NCI-H1092 (cell line): ENCODE measurements at regions not wholly inside any gene's neighbourhood (a gene's known extent, or its start where the extent isn't known, plus 50 kb on each side); places are given as distances from the start of the nearest gene placed in this dataset.

Source experiments
- DNase-seq: peaks from one replicate; lab custom pipeline; 2025; lab: John Stamatoyannopoulos, UW

GRCh38 chr18:78677483-78678317 lies 301.9 kb upstream of the SALL3 start:
- DNase-seq = no peak

GRCh38 chr18:78678318-78678695 lies 301.3 kb upstream of the SALL3 start:
- DNase-seq = no peak

GRCh38 chr18:78679031-78679430 lies 300.6 kb upstream of the SALL3 start:
- no peak for DNase-seq

DNA sequence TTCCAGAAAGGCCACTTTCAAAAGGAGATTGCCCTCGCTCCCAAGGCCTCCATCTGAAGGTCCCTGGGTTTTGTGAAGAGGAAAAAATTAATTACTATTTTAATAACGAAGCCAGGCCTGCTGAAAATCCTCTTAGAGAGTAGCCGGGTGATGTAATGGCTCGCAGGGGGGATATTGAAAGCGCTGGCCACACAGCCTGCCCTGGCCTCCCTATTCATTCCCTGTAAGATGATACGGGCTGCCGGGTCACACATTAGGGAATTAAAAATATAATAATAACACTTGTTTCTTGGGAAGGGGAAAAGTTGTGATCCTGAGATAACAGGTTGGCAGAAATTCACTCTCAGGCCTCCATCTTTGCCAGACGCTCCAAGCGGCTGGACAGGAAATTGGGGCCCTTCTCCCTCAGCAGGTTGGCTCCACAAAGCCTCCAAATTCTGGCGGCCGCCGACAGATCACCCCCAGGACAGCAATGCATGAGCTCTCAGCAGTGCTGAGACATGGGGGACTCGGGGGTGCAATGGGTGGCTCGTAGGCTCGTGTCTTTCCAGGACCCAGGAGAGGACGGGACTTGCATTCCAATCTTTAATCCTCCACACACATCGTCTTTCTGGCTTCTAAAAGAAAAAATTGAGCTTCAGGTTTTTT lies 299.9 kb upstream of the SALL3 start:
- no peak for DNase-seq

GRCh38 chr18:78681396-78681795 lies 298.2 kb upstream of the SALL3 start:
- DNase-seq = no peak

DNA sequence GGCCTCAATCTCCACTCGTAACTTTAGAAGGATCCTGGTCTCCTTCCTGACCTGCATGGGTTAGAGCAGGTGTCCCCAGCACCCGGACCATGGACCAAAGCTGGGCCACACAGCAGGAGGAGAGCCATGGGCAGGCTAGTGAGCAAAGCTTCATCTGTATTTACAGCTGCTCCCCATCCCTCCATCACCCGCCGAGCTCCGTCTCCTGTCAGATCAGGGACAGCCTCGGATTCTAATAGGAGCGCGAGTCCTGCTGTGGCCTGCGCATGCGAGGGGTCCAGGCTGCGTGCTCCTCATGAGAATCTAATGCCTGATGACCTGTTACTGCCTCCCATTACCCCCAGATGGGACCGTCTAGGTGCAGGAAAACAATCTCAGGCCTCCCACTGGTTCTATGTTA lies 297.7 kb upstream of the SALL3 start:
- no peak for DNase-seq

DNA sequence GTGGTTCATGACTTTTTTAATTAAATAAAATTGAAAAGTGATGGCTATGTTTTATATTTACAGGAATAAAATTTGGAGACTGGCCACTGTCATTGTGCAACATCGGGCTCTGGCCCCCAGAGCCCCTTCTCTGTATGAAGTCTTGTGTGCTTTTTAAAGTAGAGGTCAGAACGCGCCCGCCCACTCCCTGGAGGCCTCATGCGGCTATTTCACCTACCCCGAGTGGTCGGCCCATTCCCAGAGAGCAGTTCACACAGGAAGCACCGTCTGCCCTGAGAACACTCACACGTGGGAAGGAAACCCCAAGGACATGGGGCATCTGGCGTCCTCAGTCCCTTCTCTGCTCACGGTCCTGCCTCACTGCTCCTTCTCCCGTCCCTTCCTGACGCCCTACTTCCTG lies 296.9 kb upstream of the SALL3 start:
- DNase-seq = no peak

GRCh38 chr18:78683191-78684010 lies 296.2 kb upstream of the SALL3 start:
- DNase-seq = no peak

DNA sequence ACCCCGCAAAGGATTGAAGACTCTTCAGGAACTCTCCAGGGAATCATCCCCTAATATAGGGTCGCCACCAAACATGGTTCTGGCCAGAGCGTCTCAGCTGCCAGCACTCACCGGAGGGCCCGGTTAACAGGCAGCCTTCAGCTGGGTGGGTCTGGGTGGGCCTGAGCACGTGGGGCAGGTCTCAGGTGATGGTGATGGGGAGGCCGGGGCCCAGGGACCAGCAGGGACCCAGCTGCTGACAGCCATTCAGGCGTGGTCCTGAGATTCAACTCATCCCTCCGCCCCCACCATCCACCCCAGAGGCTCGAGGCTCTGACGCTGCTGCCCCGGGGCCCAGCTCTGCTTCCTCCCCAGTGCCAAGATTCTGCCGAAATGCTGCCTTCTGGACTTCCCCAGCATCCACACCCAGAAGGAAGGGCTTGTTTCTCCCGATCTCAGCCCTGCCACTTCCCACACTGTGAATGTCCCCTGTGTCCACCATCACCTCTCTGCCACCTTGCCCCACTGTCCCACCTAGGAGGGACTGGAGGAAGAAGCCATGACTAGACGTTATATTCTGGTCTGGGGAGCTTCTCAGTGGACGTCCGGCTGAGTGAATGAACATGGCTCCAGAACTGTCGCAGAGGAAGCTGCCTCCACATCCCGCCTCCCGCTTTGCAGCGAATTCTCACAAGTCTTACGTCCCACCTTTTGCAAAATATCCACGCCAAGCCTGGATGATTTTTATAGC lies 294.2 kb upstream of the SALL3 start:
- DNase-seq = no peak

DNA sequence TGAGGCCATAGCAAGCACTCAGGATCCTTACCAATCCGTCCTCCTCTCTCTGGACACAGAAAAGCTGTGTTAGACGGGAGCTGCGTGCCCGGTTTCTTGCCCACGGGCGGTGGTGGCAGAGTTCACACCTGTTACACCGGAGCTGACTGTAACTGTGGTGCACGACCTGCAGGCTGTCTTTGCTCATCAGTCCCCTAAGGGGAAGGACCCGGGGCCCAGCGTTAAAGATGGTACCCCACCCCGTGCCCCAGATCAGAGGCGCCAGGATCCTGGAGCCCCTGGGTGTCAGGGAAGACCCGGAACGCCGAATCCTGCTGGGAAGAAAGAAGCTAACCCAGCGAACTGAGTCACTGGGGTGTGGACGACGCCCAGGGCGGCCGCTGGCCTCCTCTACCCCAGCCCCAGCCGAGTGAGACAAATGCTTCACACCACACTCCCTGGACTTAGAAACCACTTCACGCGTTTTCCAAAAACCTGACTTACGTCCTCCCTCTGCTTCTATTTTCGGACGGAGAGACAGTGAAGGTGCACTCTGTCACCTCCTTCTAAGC lies 293.6 kb upstream of the SALL3 start:
- no peak for DNase-seq

DNA sequence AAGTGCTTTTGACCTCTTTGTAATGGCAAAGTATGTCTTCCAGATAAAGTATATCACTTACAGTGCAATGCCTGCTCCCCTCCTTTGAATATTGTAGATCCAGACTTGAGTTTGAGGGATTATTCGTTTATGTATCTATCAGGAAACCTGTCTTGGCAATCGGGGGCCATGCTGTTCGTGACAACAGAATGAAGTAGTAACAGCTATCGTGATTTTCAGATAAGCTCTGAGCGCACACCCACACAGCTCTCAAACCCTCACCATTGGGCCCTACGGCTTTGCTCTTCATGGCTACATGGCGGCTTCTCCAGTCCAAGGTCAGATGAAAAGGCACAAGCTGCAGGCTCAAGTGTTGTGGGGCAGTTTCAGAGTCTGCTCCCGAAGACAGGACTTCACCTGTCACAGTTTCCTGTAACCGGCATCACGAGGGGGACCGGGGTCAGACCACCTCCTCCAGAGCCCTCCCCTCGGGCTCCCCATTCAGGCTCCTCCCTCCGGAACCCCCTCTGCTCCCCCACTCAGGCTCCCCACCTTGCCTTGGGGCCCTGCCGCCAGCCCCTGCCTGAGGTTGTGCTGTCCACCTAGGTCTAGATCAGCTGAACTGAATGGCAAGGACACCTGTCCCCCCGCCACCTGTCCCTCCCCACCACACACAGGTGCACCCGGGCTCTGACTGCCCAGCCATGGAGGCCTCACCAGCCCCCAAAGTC lies 292.5 kb upstream of the SALL3 start:
- no peak for DNase-seq

GRCh38 chr18:78687736-78688135 lies 291.9 kb upstream of the SALL3 start:
- no peak for DNase-seq

GRCh38 chr18:78688249-78688648 lies 291.4 kb upstream of the SALL3 start:
- no peak for DNase-seq

DNA sequence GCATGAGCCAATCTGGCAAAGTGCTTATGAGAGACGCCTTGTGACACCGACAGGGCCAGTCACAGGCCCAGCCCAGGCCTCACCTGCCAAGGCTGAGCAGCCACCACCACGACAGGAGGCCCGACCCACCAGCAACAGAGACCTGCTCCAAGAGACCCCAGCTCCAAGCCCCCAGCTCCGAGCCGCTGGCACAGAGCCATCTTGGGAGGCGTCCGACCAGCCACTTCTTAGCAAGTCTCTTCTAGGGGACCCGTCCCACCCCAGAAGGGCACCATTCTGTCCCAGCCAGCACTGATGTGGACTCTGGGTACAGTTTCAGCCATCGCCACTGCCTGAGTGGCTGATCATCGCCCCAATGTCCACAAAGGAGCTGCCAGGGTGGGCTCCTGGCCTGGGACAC lies 290.7 kb upstream of the SALL3 start:
- DNase-seq = no peak

DNA sequence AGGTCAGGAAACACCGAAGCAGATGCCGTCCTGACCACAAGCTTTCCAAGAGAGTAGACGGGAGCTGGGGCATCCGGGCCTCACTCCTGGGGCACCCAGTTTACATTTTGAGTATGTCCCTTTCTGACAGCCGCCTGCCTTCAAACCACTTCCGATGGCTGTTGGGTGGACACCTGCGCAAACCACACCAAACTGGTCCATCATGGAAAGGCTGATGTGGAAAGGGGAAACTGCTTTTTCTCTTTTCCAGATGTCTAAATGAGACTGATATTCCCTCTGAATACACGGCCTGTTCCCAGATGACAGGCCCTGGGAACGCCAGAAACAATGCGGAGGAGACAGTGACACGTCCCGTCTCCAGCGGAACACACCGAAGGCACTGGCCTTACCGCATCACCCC lies 290.0 kb upstream of the SALL3 start:
- DNase-seq = no peak

DNA sequence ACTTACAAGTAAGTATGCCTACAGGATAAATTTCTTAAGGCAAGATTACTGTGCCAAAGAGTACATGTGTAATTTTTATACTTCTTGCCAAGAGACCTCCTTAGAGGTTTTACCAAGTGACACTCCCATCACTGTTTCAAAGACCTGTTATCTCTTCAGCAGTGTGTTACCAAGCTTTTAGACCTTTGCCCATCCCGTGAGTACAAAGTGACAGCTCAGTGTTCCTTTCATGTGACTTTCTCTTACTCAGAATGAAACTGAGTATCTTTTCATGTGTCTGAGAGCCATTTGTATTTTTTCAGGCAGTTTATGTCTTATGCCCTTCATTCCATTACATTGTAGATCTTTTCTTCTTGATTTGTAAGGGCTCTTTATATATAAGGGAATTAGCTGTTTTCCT lies 287.5 kb upstream of the SALL3 start:
- no peak for DNase-seq

- no peak for DNase-seq
These were observed 286.2 kb upstream of the SALL3 start for GRCh38 chr18:78693429-78693828.

GRCh38 chr18:78696698-78697435 lies 282.8 kb upstream of the SALL3 start:
- no peak for DNase-seq

DNA sequence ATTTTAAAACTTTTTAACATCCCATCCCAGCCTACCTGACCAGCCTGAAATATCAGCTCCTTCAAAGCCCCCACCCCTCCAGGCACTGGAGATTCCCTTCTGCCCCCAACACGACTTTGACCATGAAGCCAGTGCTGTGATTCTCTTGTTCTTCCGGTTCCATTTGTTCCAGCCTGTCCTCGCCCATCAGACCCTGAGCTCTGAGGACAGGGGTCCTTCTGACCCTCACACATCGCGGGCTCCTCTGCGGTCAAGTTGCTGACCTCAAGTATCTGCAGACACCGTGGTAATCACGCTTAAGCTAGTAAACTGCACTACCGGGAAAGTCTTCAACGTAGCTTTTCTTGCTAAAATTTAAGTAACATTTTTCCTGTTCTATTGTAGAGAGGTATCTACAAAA lies 282.2 kb upstream of the SALL3 start:
- DNase-seq = no peak

GRCh38 chr18:78698914-78699313 lies 280.7 kb upstream of the SALL3 start:
- DNase-seq = no peak

DNA sequence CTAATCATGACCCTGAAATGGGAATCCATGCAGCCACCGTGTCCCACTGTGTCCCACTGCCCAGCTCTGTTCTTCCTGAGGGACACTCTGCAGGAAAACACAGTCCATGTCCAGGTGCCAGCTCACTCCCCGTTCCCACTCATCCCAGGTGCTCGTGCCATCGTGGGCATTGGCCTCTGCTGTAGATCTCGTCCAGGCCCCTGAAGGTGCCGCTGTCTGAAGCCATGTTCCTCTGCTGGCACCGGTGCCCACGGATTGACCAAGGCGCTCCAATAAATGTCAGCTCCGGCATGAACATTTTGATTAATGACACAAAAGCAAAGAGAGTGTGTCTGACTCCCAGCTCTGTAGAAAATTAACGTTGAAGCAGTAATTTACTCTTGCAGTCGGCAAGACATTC lies 280.1 kb upstream of the SALL3 start:
- DNase-seq = no peak
